Peyer's patch (tissue), 4 donors: ENCODE measurements at regions not wholly inside any gene's neighbourhood (a gene's known extent, or its start where the extent isn't known, plus 50 kb on each side); places are given as distances from the start of the nearest gene placed in this dataset.

Experiments
- CTCF ChIP-seq, 6 experiments: fragments of 450-650 bp in 4 of 6; fragments of 200-600 bp in 2 of 6; sonication (generic) in 1 of 6; IDR thresholded peaks; one replicate each; pipeline ENCODE4 v1.5.1; 2017 to 2019; ENCODE audit warnings: antibody characterized with exemption in 6 of 6, mild to moderate bottlenecking in 3 of 6, moderate library complexity in 1 of 6
- POLR2A ChIP-seq, 2 donors: fragments of 450-650 bp; IDR thresholded peaks; one replicate each; pipeline ENCODE4 v1.5.1; 2017; ENCODE audit warnings: antibody characterized with exemption in 2 of 2, mild to moderate bottlenecking in 2 of 2, moderate library complexity in 2 of 2

- TF ChIP-seq CTCF (IDR thresholded peaks at IDR 0.05) (no peak), POLR2A (IDR thresholded peaks at IDR 0.05) (no peak)
These were observed 578.2 kb downstream of the RIT2 start for GRCh38 chr18:42537291-42537690.
